Central memory CD8-positive, alpha-beta T cell (primary cell): ENCODE measurements at regions not wholly inside any gene's neighbourhood (a gene's known extent, or its start where the extent isn't known, plus 50 kb on each side); places are given as distances from the start of the nearest gene placed in this dataset.
"Not testable (repeated sequence)": the region's sequence is repeated elsewhere in the genome, so short reads cannot be mapped to it uniquely, and the experiment has no call there.

Experiments used
- ATAC-seq: fragments of 150-1000 bp; cut with Tn5 transposase; replicated peaks from 2 replicates; pipeline ENCODE4 v1.10.0; 2022; ENCODE audit warnings: mild to moderate bottlenecking, moderate FRiP score, moderate number of reproducible peaks; ENCODE audit not compliant: poor library complexity, severe bottlenecking; ENCODE audit errors: extremely low read depth
- DNase-seq, 2 donors: peaks; one replicate each; pipeline ENCODE4 v3.0.0; 2021; ENCODE audit warnings: low spot score in 2 of 2
- H3K27ac Mint-ChIP-seq: one replicate; pipeline ENCODE4 v1.8.0; 2022; ENCODE audit warnings: low read depth, mild to moderate bottlenecking, moderate library complexity, mixed read lengths
- H3K27me3 Mint-ChIP-seq: one replicate; pipeline ENCODE4 v1.8.0; 2022; ENCODE audit warnings: mixed read lengths
- H3K36me3 Mint-ChIP-seq: one replicate; pipeline ENCODE4 v1.8.0; 2022; ENCODE audit warnings: mild to moderate bottlenecking, moderate library complexity, mixed read lengths; ENCODE audit not compliant: insufficient read depth
- H3K4me1 Mint-ChIP-seq: one replicate; pipeline ENCODE4 v1.8.0; 2022; ENCODE audit warnings: mixed read lengths
- H3K4me3 Mint-ChIP-seq: one replicate; pipeline ENCODE4 v1.8.0; 2022; ENCODE audit warnings: mild to moderate bottlenecking, moderate library complexity, mixed read lengths
- H3K9me3 Mint-ChIP-seq: one replicate; pipeline ENCODE4 v1.8.0; 2022; ENCODE audit warnings: mixed read lengths

- not testable (repeated sequence) for H3K4me3 Mint-ChIP-seq, H3K4me1 Mint-ChIP-seq, DNase-seq, H3K27ac Mint-ChIP-seq, H3K9me3 Mint-ChIP-seq, ATAC-seq, H3K27me3 Mint-ChIP-seq, H3K36me3 Mint-ChIP-seq
Observed at GRCh38 chr1:228611707-228612106, 123.6 kb upstream of the RHOU start.

GRCh38 chr1:228622002-228622716 lies 113.1 kb upstream of the RHOU start:
- not testable (repeated sequence) for ATAC-seq, H3K4me1 Mint-ChIP-seq, DNase-seq, H3K36me3 Mint-ChIP-seq, H3K9me3 Mint-ChIP-seq, H3K27me3 Mint-ChIP-seq
- H3K27ac Mint-ChIP-seq: peak overlapping the region; percentile 86
- H3K4me3 Mint-ChIP-seq: peak overlapping the region; percentile 79

- not testable (repeated sequence) for DNase-seq, H3K27ac Mint-ChIP-seq, H3K4me1 Mint-ChIP-seq, H3K27me3 Mint-ChIP-seq, ATAC-seq, H3K9me3 Mint-ChIP-seq, H3K36me3 Mint-ChIP-seq
- peak overlapping the region; percentile 38 for H3K4me3 Mint-ChIP-seq
Observed at GRCh38 chr1:228626481-228626880, 108.8 kb upstream of the RHOU start.

GRCh38 chr1:228632858-228633257 lies 102.4 kb upstream of the RHOU start:
- H3K9me3 Mint-ChIP-seq, H3K36me3 Mint-ChIP-seq: not testable (repeated sequence)

GRCh38 chr1:228635304-228635703 lies 100.0 kb upstream of the RHOU start:
- not testable (repeated sequence) for H3K27me3 Mint-ChIP-seq, H3K4me1 Mint-ChIP-seq, ATAC-seq, H3K27ac Mint-ChIP-seq, H3K9me3 Mint-ChIP-seq, H3K4me3 Mint-ChIP-seq, H3K36me3 Mint-ChIP-seq
- peak in 1 of 2 donors; percentile 52 for DNase-seq

More at GRCh38 chr1:228632858-228633257, 102.4 kb upstream of the RHOU start:
- not testable (repeated sequence) for H3K4me1 Mint-ChIP-seq, H3K4me3 Mint-ChIP-seq, DNase-seq, H3K27ac Mint-ChIP-seq, ATAC-seq, H3K27me3 Mint-ChIP-seq

- not testable (repeated sequence) for H3K36me3 Mint-ChIP-seq, H3K4me1 Mint-ChIP-seq, H3K27me3 Mint-ChIP-seq, H3K4me3 Mint-ChIP-seq, ATAC-seq, H3K27ac Mint-ChIP-seq, DNase-seq, H3K9me3 Mint-ChIP-seq
Observed at GRCh38 chr1:228637529-228637928, 97.8 kb upstream of the RHOU start.

- H3K27me3 Mint-ChIP-seq: peaks cover 57% of the 10 kb centered on the region
- peaks cover 6% of the 10 kb centered on the region for H3K36me3 Mint-ChIP-seq
- no peaks in the 10 kb centered on the region for H3K9me3 Mint-ChIP-seq
- H3K4me3 Mint-ChIP-seq: peak overlapping the region; percentile 78
- H3K4me1 Mint-ChIP-seq: peaks cover 27% of the 10 kb centered on the region
- DNase-seq (no peak), ATAC-seq (peak; percentile 64)
- H3K27ac Mint-ChIP-seq: peak overlapping the region; percentile 46
Observed at GRCh38 chr1:228646717-228647522, 88.4 kb upstream of the RHOU start.

GRCh38 chr1:228647523-228648444 lies 87.5 kb upstream of the RHOU start:
- DNase-seq (no peak), ATAC-seq (peak; percentile 38)
- H3K9me3 Mint-ChIP-seq: no peaks in the 10 kb centered on the region
- H3K4me3 Mint-ChIP-seq: peak overlapping the region; percentile 78
- H3K36me3 Mint-ChIP-seq: peaks cover 6% of the 10 kb centered on the region
- peaks cover 64% of the 10 kb centered on the region for H3K27me3 Mint-ChIP-seq
- peak overlapping the region; percentile 46 for H3K27ac Mint-ChIP-seq
- peaks cover 27% of the 10 kb centered on the region for H3K4me1 Mint-ChIP-seq

GRCh38 chr1:228648647-228649383 lies 86.5 kb upstream of the RHOU start:
- H3K9me3 Mint-ChIP-seq: no peaks in the 10 kb centered on the region
- H3K36me3 Mint-ChIP-seq: peaks cover 6% of the 10 kb centered on the region
- peaks cover 27% of the 10 kb centered on the region for H3K4me1 Mint-ChIP-seq
- ATAC-seq (no peak), DNase-seq (no peak)
- H3K4me3 Mint-ChIP-seq: peak overlapping the region; percentile 78
- H3K27me3 Mint-ChIP-seq: peaks cover 64% of the 10 kb centered on the region
- peak overlapping the region; percentile 7 for H3K27ac Mint-ChIP-seq

GRCh38 chr1:228650141-228650540 lies 85.1 kb upstream of the RHOU start:
- no peaks in the 10 kb centered on the region for H3K9me3 Mint-ChIP-seq
- ATAC-seq (no peak), DNase-seq (no peak)
- H3K4me3 Mint-ChIP-seq: no peak overlapping the region
- peaks cover 6% of the 10 kb centered on the region for H3K36me3 Mint-ChIP-seq
- H3K4me1 Mint-ChIP-seq: peaks cover 27% of the 10 kb centered on the region
- H3K27me3 Mint-ChIP-seq: peaks cover 64% of the 10 kb centered on the region
- no peak overlapping the region for H3K27ac Mint-ChIP-seq

- no peak for DNase-seq
- H3K4me1 Mint-ChIP-seq: peaks cover 27% of the 10 kb centered on the region
- no peak overlapping the region for H3K27ac Mint-ChIP-seq
- no peak overlapping the region for H3K4me3 Mint-ChIP-seq
- peaks cover 71% of the 10 kb centered on the region for H3K27me3 Mint-ChIP-seq
- no peak for ATAC-seq
- H3K9me3 Mint-ChIP-seq: no peaks in the 10 kb centered on the region
- peaks cover 6% of the 10 kb centered on the region for H3K36me3 Mint-ChIP-seq
Observed at GRCh38 chr1:228650946-228651345, 84.3 kb upstream of the RHOU start.

GRCh38 chr1:228652116-228652515 lies 83.2 kb upstream of the RHOU start:
- Mint-ChIP-seq H3K27me3 (peaks cover 73% of the 10 kb centered on the region), H3K4me3 (no peak overlapping the region), H3K4me1 (peaks cover 19% of the 10 kb centered on the region), H3K36me3 (peaks cover 1% of the 10 kb centered on the region), H3K9me3 (no peaks in the 10 kb centered on the region), H3K27ac (no peak overlapping the region)
- DNase-seq: no peak
- no peak for ATAC-seq
